Peyer's patch (tissue), 4 donors: ENCODE measurements at regions not wholly inside any gene's neighbourhood (a gene's known extent, or its start where the extent isn't known, plus 50 kb on each side); places are given as distances from the start of the nearest gene placed in this dataset.

Experiments used
- POLR2A ChIP-seq, 2 donors: fragments of 450-650 bp; IDR thresholded peaks; one replicate each; pipeline ENCODE4 v1.5.1; 2017; ENCODE audit warnings: antibody characterized with exemption in 2 of 2, mild to moderate bottlenecking in 2 of 2, moderate library complexity in 2 of 2
- TF ChIP-seq, protein P1 (sequence below), 6 experiments: fragments of 450-650 bp in 4 of 6; fragments of 200-600 bp in 2 of 6; sonication (generic) in 1 of 6; IDR thresholded peaks; one replicate each; pipeline ENCODE4 v1.5.1; 2017 to 2019; ENCODE audit warnings: antibody characterized with exemption in 6 of 6, mild to moderate bottlenecking in 3 of 6, moderate library complexity in 1 of 6

DNA sequence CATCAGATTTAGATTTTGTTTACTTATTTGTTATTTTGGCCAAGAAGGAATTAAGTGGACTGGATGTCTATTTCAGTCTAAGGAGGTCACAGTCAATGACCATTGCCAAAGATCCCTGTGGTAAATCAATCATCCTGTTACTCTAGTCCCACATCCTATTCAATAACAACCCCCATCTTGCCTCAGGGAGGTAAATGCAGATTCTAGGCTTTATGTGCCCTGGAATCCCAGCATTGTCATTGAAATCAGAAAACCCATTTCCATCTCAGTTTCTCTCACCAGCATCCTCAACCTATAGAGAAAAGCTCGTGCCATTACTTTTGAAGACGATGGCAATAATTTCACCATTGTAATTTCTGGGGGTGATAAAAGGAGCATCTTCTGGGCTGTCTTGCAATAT lies 71.8 kb downstream of the SKA1 start:
- no peak for TF ChIP-seq POLR2A (IDR thresholded peaks at IDR 0.05)
- TF ChIP-seq, protein P1, sequence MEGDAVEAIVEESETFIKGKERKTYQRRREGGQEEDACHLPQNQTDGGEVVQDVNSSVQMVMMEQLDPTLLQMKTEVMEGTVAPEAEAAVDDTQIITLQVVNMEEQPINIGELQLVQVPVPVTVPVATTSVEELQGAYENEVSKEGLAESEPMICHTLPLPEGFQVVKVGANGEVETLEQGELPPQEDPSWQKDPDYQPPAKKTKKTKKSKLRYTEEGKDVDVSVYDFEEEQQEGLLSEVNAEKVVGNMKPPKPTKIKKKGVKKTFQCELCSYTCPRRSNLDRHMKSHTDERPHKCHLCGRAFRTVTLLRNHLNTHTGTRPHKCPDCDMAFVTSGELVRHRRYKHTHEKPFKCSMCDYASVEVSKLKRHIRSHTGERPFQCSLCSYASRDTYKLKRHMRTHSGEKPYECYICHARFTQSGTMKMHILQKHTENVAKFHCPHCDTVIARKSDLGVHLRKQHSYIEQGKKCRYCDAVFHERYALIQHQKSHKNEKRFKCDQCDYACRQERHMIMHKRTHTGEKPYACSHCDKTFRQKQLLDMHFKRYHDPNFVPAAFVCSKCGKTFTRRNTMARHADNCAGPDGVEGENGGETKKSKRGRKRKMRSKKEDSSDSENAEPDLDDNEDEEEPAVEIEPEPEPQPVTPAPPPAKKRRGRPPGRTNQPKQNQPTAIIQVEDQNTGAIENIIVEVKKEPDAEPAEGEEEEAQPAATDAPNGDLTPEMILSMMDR (IDR thresholded peaks at IDR 0.05), result no peak
